Mesothelial cell of epicardium (in vitro differentiated cells): ENCODE measurements at regions not wholly inside any gene's neighbourhood (a gene's known extent, or its start where the extent isn't known, plus 50 kb on each side); places are given as distances from the start of the nearest gene placed in this dataset.

Experiments used
- DNase-seq, 2 experiments: peaks; one replicate each; pipeline ENCODE4 v3.0.0; 2021; ENCODE audit warnings: low spot score in 2 of 2; ENCODE audit not compliant: unreplicated experiment in 2 of 2
- H3K27ac Mint-ChIP-seq: 2 replicates; pipeline ENCODE4 v1.8.0; 2021; ENCODE audit warnings: mixed read lengths
- H3K27me3 Mint-ChIP-seq: 2 replicates; pipeline ENCODE4 v1.8.0; 2021; ENCODE audit warnings: low read depth, mixed read lengths
- H3K36me3 Mint-ChIP-seq: 2 replicates; pipeline ENCODE4 v1.8.0; 2021; ENCODE audit warnings: mixed read lengths
- H3K4me1 Mint-ChIP-seq: 2 replicates; pipeline ENCODE4 v1.8.0; 2021; ENCODE audit warnings: mixed read lengths
- H3K4me3 Mint-ChIP-seq: 2 replicates; pipeline ENCODE4 v1.8.0; 2021; ENCODE audit warnings: mild to moderate bottlenecking, moderate library complexity, mixed read lengths
- H3K9me3 Mint-ChIP-seq: 2 replicates; pipeline ENCODE4 v1.8.0; 2021; ENCODE audit warnings: mixed read lengths
- CTCF ChIP-seq: fragments of 200-600 bp; sonication (generic); IDR thresholded peaks from one replicate; pipeline ENCODE4 v1.5.0; 2021; ENCODE audit warnings: antibody characterized with exemption; ENCODE audit not compliant: unreplicated experiment

- TF ChIP-seq CTCF = no peak
Observed at GRCh38 chr3:127077068-127077467, 94.2 kb downstream of the PLXNA1 start.

GRCh38 chr3:127077505-127078064, 94.7 kb downstream of the PLXNA1 start:
- H3K4me1 Mint-ChIP-seq = peaks cover 28% of the 10 kb centered on the region
- peaks cover 19% of the 10 kb centered on the region for H3K27me3 Mint-ChIP-seq
- no peaks in the 10 kb centered on the region for H3K9me3 Mint-ChIP-seq
- no peak for TF ChIP-seq CTCF
- no peak overlapping the region for H3K4me3 Mint-ChIP-seq
- H3K27ac Mint-ChIP-seq = no peak overlapping the region
- no peak for DNase-seq
- no peaks in the 10 kb centered on the region for H3K36me3 Mint-ChIP-seq

More at GRCh38 chr3:127077068-127077467, 94.2 kb downstream of the PLXNA1 start:
- H3K27ac Mint-ChIP-seq = no peak overlapping the region
- peaks cover 28% of the 10 kb centered on the region for H3K4me1 Mint-ChIP-seq
- H3K4me3 Mint-ChIP-seq = no peak overlapping the region
- peaks cover 19% of the 10 kb centered on the region for H3K27me3 Mint-ChIP-seq
- no peak for DNase-seq
- H3K9me3 Mint-ChIP-seq = no peaks in the 10 kb centered on the region
- no peaks in the 10 kb centered on the region for H3K36me3 Mint-ChIP-seq

GRCh38 chr3:127078626-127079025, 95.7 kb downstream of the PLXNA1 start:
- H3K27me3 Mint-ChIP-seq = peaks cover 20% of the 10 kb centered on the region
- no peak overlapping the region for H3K4me3 Mint-ChIP-seq
- H3K9me3 Mint-ChIP-seq = no peaks in the 10 kb centered on the region
- H3K4me1 Mint-ChIP-seq = peaks cover 17% of the 10 kb centered on the region
- no peak for DNase-seq
- H3K27ac Mint-ChIP-seq = no peak overlapping the region
- no peak for TF ChIP-seq CTCF
- H3K36me3 Mint-ChIP-seq = no peaks in the 10 kb centered on the region

GRCh38 chr3:127079211-127079610, 96.3 kb downstream of the PLXNA1 start:
- H3K9me3 Mint-ChIP-seq = no peaks in the 10 kb centered on the region
- no peak for TF ChIP-seq CTCF
- no peaks in the 10 kb centered on the region for H3K36me3 Mint-ChIP-seq
- H3K4me1 Mint-ChIP-seq = peaks cover 11% of the 10 kb centered on the region
- peaks cover 25% of the 10 kb centered on the region for H3K27me3 Mint-ChIP-seq
- H3K4me3 Mint-ChIP-seq = no peak overlapping the region
- no peak overlapping the region for H3K27ac Mint-ChIP-seq
- no peak for DNase-seq

- Mint-ChIP-seq H3K27me3 (peaks cover 29% of the 10 kb centered on the region), H3K9me3 (no peaks in the 10 kb centered on the region), H3K4me3 (no peak overlapping the region), H3K4me1 (no peaks in the 10 kb centered on the region), H3K27ac (no peak overlapping the region), H3K36me3 (no peaks in the 10 kb centered on the region)
- no peak for TF ChIP-seq CTCF
- DNase-seq = no peak
Observed at GRCh38 chr3:127081001-127081720, 98.2 kb downstream of the PLXNA1 start.
